PFSK-1 (cell line): ENCODE measurements at regions not wholly inside any gene's neighbourhood (a gene's known extent, or its start where the extent isn't known, plus 50 kb on each side); places are given as distances from the start of the nearest gene placed in this dataset.

ENCODE experiments used
- FOXP2 ChIP-seq: optimal IDR thresholded peaks from 2 replicates; pipeline ENCODE3; 2011; ENCODE audit warnings: borderline replicate concordance, control low read depth, inconsistent platforms; ENCODE audit not compliant: insufficient read depth; ENCODE audit errors: extremely low read length, extremely low read depth
- POLR2AphosphoS5 ChIP-seq: IDR thresholded peaks from 2 replicates; pipeline ENCODE4 v1.6.1; 2012; ENCODE audit warnings: low read depth, mild to moderate bottlenecking, control low read depth, low read length, moderate library complexity
- SIN3A ChIP-seq: IDR thresholded peaks from 2 replicates; pipeline ENCODE4 v1.6.1; 2012; ENCODE audit warnings: mild to moderate bottlenecking, low read length, moderate library complexity, borderline replicate concordance; ENCODE audit not compliant: insufficient read depth
- TAF1 ChIP-seq: IDR thresholded peaks from 2 replicates; pipeline ENCODE4 v1.6.1; 2012; ENCODE audit warnings: low read length, control low read depth, borderline replicate concordance; ENCODE audit not compliant: insufficient read depth
- TF ChIP-seq, protein P1 (sequence below), 2 experiments: IDR thresholded peaks; 2 replicates each; pipeline versions ENCODE4 v1.6.1 to v1.8.0; 2011 to 2012; ENCODE audit warnings: low read depth in 2 of 2, low read length in 2 of 2, control low read depth in 1 of 2, inconsistent platforms in 1 of 2, mild to moderate bottlenecking in 1 of 2, moderate library complexity in 1 of 2; ENCODE audit not compliant: insufficient read depth in 1 of 2

GRCh38 chr4:144421839-144422565 is 224.0 kb upstream of the HHIP start:
- TF ChIP-seq POLR2AphosphoS5 (no peak), FOXP2 (no peak), TAF1 (no peak), SIN3A (no peak)
- TF ChIP-seq, protein P1, sequence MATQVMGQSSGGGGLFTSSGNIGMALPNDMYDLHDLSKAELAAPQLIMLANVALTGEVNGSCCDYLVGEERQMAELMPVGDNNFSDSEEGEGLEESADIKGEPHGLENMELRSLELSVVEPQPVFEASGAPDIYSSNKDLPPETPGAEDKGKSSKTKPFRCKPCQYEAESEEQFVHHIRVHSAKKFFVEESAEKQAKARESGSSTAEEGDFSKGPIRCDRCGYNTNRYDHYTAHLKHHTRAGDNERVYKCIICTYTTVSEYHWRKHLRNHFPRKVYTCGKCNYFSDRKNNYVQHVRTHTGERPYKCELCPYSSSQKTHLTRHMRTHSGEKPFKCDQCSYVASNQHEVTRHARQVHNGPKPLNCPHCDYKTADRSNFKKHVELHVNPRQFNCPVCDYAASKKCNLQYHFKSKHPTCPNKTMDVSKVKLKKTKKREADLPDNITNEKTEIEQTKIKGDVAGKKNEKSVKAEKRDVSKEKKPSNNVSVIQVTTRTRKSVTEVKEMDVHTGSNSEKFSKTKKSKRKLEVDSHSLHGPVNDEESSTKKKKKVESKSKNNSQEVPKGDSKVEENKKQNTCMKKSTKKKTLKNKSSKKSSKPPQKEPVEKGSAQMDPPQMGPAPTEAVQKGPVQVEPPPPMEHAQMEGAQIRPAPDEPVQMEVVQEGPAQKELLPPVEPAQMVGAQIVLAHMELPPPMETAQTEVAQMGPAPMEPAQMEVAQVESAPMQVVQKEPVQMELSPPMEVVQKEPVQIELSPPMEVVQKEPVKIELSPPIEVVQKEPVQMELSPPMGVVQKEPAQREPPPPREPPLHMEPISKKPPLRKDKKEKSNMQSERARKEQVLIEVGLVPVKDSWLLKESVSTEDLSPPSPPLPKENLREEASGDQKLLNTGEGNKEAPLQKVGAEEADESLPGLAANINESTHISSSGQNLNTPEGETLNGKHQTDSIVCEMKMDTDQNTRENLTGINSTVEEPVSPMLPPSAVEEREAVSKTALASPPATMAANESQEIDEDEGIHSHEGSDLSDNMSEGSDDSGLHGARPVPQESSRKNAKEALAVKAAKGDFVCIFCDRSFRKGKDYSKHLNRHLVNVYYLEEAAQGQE (IDR thresholded peaks at IDR 0.05; ENCODE audit: insufficient read depth in 1 of 2, low read depth in 2 of 2, low read length in 2 of 2): no peak

- TF ChIP-seq, protein P1 (IDR thresholded peaks at IDR 0.05; ENCODE audit: insufficient read depth in 1 of 2, low read depth in 2 of 2, low read length in 2 of 2): no peak
- TF ChIP-seq TAF1 (no peak), FOXP2 (no peak), POLR2AphosphoS5 (no peak), SIN3A (no peak)
Measured at GRCh38 chr4:144423930-144424329, 222.0 kb upstream of the HHIP start.

GRCh38 chr4:144442713-144443112 is 203.2 kb upstream of the HHIP start:
- TF ChIP-seq, protein P1 (IDR thresholded peaks at IDR 0.05; ENCODE audit: insufficient read depth in 1 of 2, low read depth in 2 of 2, low read length in 2 of 2): no peak
- TF ChIP-seq TAF1: no peak
- TF ChIP-seq FOXP2: no peak
- no peak for TF ChIP-seq SIN3A
- TF ChIP-seq POLR2AphosphoS5: no peak

GRCh38 chr4:144449611-144450010 is 196.3 kb upstream of the HHIP start:
- no peak for TF ChIP-seq TAF1
- TF ChIP-seq POLR2AphosphoS5: no peak
- no peak for TF ChIP-seq SIN3A
- TF ChIP-seq FOXP2: no peak
- TF ChIP-seq, protein P1 (IDR thresholded peaks at IDR 0.05; ENCODE audit: insufficient read depth in 1 of 2, low read depth in 2 of 2, low read length in 2 of 2): no peak
